ENCODE measurements at regions not wholly inside any gene's neighbourhood (a gene's known extent, or its start where the extent isn't known, plus 50 kb on each side); places are given as distances from the start of the nearest gene placed in this dataset.
"Not testable (repeated sequence)": the region's sequence is repeated elsewhere in the genome, so short reads cannot be mapped to it uniquely, and the experiment has no call there.

DNA sequence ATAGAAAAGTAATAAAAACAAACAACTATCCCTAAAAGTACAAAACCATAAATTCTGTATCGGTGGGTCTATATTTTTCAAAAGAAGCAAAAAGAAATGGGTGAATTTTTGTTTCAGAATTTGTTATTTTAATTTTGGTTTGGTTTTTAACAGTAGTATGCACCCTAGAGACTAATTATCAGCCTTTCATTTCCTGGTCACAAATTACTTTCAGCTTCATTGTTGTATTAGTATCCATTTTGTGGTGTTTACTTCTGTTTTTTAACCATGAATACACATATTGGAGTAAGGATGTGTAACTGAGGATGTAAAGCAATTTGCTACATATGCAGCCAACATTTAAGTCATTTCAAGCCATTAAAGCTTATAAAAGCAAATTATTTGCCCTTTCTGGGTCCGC is 97.8 kb downstream of the LUZP4 start:
- TF ChIP-seq, protein P1, sequence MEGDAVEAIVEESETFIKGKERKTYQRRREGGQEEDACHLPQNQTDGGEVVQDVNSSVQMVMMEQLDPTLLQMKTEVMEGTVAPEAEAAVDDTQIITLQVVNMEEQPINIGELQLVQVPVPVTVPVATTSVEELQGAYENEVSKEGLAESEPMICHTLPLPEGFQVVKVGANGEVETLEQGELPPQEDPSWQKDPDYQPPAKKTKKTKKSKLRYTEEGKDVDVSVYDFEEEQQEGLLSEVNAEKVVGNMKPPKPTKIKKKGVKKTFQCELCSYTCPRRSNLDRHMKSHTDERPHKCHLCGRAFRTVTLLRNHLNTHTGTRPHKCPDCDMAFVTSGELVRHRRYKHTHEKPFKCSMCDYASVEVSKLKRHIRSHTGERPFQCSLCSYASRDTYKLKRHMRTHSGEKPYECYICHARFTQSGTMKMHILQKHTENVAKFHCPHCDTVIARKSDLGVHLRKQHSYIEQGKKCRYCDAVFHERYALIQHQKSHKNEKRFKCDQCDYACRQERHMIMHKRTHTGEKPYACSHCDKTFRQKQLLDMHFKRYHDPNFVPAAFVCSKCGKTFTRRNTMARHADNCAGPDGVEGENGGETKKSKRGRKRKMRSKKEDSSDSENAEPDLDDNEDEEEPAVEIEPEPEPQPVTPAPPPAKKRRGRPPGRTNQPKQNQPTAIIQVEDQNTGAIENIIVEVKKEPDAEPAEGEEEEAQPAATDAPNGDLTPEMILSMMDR (conservative IDR thresholded peaks at IDR 0.05; ENCODE audit: control insufficient read depth, insufficient read depth, low read depth, low read length), result no peak
- no peak overlapping the region for H3K4me3 ChIP-seq (ENCODE audit: control insufficient read depth, low read depth, low read length)
- DNase-seq (ENCODE audit: low read depth), result no peak

DNA sequence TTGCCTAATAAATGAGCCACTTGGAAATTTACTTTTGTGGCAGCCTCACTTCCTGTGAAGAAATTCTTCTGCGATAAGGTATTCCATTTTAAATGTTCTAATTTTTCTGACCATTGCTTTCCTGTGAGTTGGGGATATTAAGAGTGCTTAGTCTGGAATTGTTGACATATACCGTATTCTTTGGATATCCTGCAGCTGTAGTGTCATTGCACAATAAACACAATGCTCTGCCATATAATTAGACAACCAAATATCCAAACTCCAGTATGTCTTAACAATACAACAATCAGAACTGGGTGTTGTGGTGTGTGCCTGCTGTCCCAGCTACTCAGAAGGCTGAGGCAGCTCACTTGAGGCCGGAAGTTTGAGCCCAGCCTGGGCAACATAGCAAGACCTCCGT is 99.4 kb downstream of the LUZP4 start:
- no peak overlapping the region for H3K4me3 ChIP-seq (ENCODE audit: control insufficient read depth, low read depth, low read length)
- TF ChIP-seq, protein P1 (conservative IDR thresholded peaks at IDR 0.05; ENCODE audit: control insufficient read depth, insufficient read depth, low read depth, low read length), result no peak
- no peak for DNase-seq (ENCODE audit: low read depth)

DNA sequence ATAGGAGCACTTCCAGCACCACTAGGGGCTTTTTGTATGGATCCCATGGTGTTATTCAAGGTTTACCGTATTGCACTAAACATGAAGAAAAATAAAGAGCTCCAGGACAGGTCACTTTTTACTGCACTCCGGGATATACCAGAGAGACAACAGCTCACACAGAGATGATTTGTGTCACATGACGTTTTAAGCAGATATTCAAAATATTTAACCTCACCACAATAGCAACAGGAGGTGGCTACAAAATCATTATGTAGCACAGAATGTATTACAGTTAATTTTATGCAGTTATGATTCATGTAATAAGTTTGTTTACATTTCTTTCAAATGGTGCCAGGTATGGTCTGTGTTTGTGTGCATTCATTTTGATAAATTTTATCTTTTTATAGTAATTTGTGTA is 100.6 kb downstream of the LUZP4 start:
- DNase-seq (ENCODE audit: low read depth), result no peak
- no peak overlapping the region for H3K4me3 ChIP-seq (ENCODE audit: control insufficient read depth, low read depth, low read length)
- TF ChIP-seq, protein P1 (conservative IDR thresholded peaks at IDR 0.05; ENCODE audit: control insufficient read depth, insufficient read depth, low read depth, low read length), result no peak

DNA sequence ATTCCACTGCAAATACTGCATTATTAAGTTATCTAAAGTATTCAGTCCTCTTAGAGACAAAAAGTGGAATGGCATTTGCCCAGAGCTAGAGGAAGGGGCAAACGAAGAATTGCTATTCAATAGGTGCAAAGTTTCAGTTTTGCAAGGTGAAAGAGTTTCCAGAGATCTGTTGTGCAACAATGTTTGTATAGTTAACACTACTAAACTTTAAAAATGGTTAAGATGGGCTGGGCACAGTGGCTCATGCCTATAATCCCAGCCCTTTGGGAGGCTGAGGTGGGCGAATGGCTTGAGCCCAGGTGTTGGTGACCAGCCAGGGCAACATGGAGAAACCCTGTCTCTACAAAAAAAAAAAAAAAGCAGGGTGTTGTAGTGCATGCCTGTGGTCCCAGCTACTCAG is 102.5 kb downstream of the LUZP4 start:
- DNase-seq (ENCODE audit: low read depth), result no peak
- TF ChIP-seq, protein P1 (conservative IDR thresholded peaks at IDR 0.05; ENCODE audit: control insufficient read depth, insufficient read depth, low read depth, low read length), result no peak
- H3K4me3 ChIP-seq (ENCODE audit: control insufficient read depth, low read depth, low read length), result no peak overlapping the region

DNA sequence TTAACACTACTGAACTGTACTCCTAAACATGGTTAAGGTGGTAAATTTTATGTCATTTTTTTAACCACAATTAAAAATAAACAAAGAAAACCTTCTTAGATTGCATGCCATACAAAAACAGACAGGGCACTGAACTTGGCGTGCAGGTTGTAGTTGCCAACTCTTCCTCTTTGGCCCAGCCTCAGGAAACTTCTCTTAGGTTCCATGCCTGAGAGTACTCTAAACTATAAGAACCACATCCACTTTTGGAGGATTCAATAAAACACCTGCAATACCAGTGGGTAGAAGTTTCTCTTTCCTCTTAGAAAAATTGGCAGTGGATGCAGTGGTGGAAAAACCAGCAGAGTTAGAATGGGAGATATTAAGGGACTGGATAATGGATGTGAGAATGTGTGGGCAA is 103.4 kb downstream of the LUZP4 start:
- DNase-seq (ENCODE audit: low read depth), result no peak
- H3K4me3 ChIP-seq (ENCODE audit: control insufficient read depth, low read depth, low read length), result no peak overlapping the region
- TF ChIP-seq, protein P1 (conservative IDR thresholded peaks at IDR 0.05; ENCODE audit: control insufficient read depth, insufficient read depth, low read depth, low read length), result no peak

DNA sequence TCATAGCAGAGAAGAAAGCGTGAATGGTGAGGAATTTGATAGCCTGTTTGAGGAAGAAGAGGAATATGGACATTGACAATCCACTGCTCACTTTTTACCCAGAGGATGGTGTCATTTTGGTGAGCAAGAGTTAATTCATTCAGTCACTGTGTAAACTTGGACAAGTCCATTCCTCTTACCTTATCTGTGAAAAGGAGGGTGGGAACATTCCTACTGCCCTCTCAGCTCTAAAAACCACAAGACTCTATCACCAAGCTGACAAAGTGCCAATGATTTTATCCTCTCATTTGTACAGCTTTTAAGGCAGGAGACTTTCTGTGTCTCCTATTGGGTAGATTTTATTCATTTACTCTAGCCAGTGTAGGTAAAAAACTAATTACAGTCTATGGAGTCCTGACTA is 103.8 kb downstream of the LUZP4 start:
- peak; percentile 19 for DNase-seq (ENCODE audit: low read depth)
- H3K4me3 ChIP-seq (ENCODE audit: control insufficient read depth, low read depth, low read length), result no peak overlapping the region
- TF ChIP-seq, protein P1 (conservative IDR thresholded peaks at IDR 0.05; ENCODE audit: control insufficient read depth, insufficient read depth, low read depth, low read length), result no peak

DNA sequence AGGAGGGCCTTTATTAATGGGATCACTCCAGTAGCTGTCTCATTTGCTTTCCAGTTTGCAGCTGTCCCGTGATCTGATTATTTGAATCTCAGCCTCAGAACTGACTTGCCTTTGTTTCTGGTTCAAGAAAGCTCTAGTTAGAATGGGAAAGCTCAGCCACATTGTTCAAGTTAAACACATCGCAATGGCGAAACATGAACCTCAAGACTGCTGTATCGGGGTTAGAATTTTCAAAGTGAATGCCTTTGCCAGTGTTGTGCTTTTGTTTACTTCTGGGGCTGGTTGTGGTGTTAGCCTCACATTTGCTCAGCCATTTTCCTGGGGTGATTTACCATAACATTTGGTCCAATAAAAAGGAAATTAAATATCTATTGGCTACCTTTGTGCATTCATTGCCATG is 105.3 kb downstream of the LUZP4 start:
- H3K4me3 ChIP-seq (ENCODE audit: control insufficient read depth, low read depth, low read length); DNase-seq (ENCODE audit: low read depth): not testable (repeated sequence)
